Head of caudate nucleus (tissue), 42 donors: ENCODE measurements at regions not wholly inside any gene's neighbourhood (a gene's known extent, or its start where the extent isn't known, plus 50 kb on each side); places are given as distances from the start of the nearest gene placed in this dataset.

Experiments
- DNase-seq, 42 donors: peaks; one replicate each; pipeline versions ENCODE4 v3.0.0 to v3.0.0-alpha.2; 2020 to 2021; ENCODE audit warnings: mixed read lengths in 7 of 42
- intact Hi-C: fragments of 100-400 bp; cut with DNase I; formaldehyde crosslinking; loops from one replicate; pipeline ENCODE4 v1.15.0; 2022

- no peak for DNase-seq
- intact Hi-C loops = no loop called here
These were observed 54.8 kb upstream of the POMGNT2 start for GRCh38 chr3:43160664-43161063.

- intact Hi-C loops = loop anchor here (10.0 kb wide), 1 partner anchor 195 kb away; no protein-coding TSS in a partner anchor
- no peak for DNase-seq
These were observed 54.0 kb upstream of the POMGNT2 start for GRCh38 chr3:43159876-43160255.

- intact Hi-C loops = loop anchor here (10.0 kb wide), 1 partner anchor 195 kb away; no protein-coding TSS in a partner anchor
- peak in 13 of 42 donors; percentile 6 to 64 (median 37) for DNase-seq
These were observed 53.4 kb upstream of the POMGNT2 start for GRCh38 chr3:43159131-43159875.

GRCh38 chr3:43156812-43157455 is 51.1 kb upstream of the POMGNT2 start:
- intact Hi-C loops = loop anchor here (10.0 kb wide), 1 partner anchor 192 kb away; no protein-coding TSS in a partner anchor
- DNase-seq = no peak

- peak in 39 of 42 donors; percentile 20 to 76 (median 53) for DNase-seq
- intact Hi-C loops = loop anchor here (10.0 kb wide), 1 partner anchor 191 kb away; no protein-coding TSS in a partner anchor
These were observed 49.7 kb upstream of the POMGNT2 start for GRCh38 chr3:43155464-43156121.
